H9 (cell line): ENCODE measurements at regions not wholly inside any gene's neighbourhood (a gene's known extent, or its start where the extent isn't known, plus 50 kb on each side); places are given as distances from the start of the nearest gene placed in this dataset.

Experiments
- DNase-seq: peaks from one replicate; pipeline ENCODE4 v3.0.0-alpha.2; 2017
- H2AFZ ChIP-seq: one replicate; pipeline ENCODE4 v1.6.1; 2013; ENCODE audit warnings: mild to moderate bottlenecking, low read length, control low read depth, moderate library complexity
- H2AK5ac ChIP-seq: 2 replicates; pipeline ENCODE4 v1.6.1; 2013; ENCODE audit warnings: low read length, control low read depth, mixed read lengths; ENCODE audit not compliant: insufficient read length
- H2BK120ac ChIP-seq: one replicate; pipeline ENCODE4 v1.6.1; 2013; ENCODE audit warnings: low read depth, mild to moderate bottlenecking, low read length, control low read depth, inconsistent platforms; ENCODE audit not compliant: poor library complexity, severe bottlenecking
- H2BK12ac ChIP-seq: 2 replicates; pipeline ENCODE4 v1.6.1; 2013; ENCODE audit warnings: low read length, control low read depth, mixed read lengths, low read depth; ENCODE audit not compliant: insufficient read length
- H2BK15ac ChIP-seq: 2 replicates; pipeline ENCODE4 v1.6.1; 2013; ENCODE audit warnings: low read depth, low read length, control low read depth
- H2BK20ac ChIP-seq: one replicate; pipeline ENCODE4 v1.6.1; 2013; ENCODE audit warnings: low read depth, mild to moderate bottlenecking, low read length, control low read depth, inconsistent platforms; ENCODE audit not compliant: poor library complexity, severe bottlenecking
- H2BK5ac ChIP-seq: 2 replicates; pipeline ENCODE4 v1.6.1; 2013; ENCODE audit warnings: low read length, control low read depth, mixed read lengths; ENCODE audit not compliant: insufficient read length
- H3K14ac ChIP-seq: 2 replicates; pipeline ENCODE4 v1.6.1; 2013; ENCODE audit warnings: low read length, control low read depth; ENCODE audit not compliant: insufficient read depth
- H3K18ac ChIP-seq: 2 replicates; pipeline ENCODE4 v1.6.1; 2013; ENCODE audit warnings: low read depth, mild to moderate bottlenecking, mixed read lengths, low read length, control low read depth; ENCODE audit not compliant: insufficient read length
- H3K23ac ChIP-seq: 2 replicates; pipeline ENCODE4 v1.6.1; 2013; ENCODE audit warnings: low read length, control low read depth, mixed read lengths, low read depth; ENCODE audit not compliant: insufficient read length
- H3K23me2 ChIP-seq: 2 replicates; pipeline ENCODE4 v1.6.1; 2013; ENCODE audit warnings: low read depth, mild to moderate bottlenecking, mixed read lengths, low read length, control low read depth; ENCODE audit not compliant: insufficient read length, poor library complexity, severe bottlenecking
- H3K27ac ChIP-seq: 2 replicates; pipeline ENCODE4 v1.5.1; 2013; ENCODE audit warnings: low read length, control low read depth, mixed read lengths, low read depth; ENCODE audit not compliant: insufficient read length
- H3K27me3 ChIP-seq: 2 replicates; pipeline ENCODE4 v1.6.1; 2013; ENCODE audit warnings: low read length, control low read depth, inconsistent platforms; ENCODE audit not compliant: insufficient read depth
- H3K4ac ChIP-seq: 2 replicates; pipeline ENCODE4 v1.6.1; 2013; ENCODE audit warnings: low read depth, mild to moderate bottlenecking, control low read depth, inconsistent platforms, low read length, moderate library complexity
- H3K4me1 ChIP-seq: 2 replicates; pipeline ENCODE4 v1.6.1; 2013; ENCODE audit warnings: low read length, control low read depth, inconsistent platforms; ENCODE audit not compliant: insufficient read depth
- H3K4me2 ChIP-seq: 2 replicates; pipeline ENCODE4 v1.6.1; 2013; ENCODE audit warnings: low read length, control low read depth, mixed read lengths; ENCODE audit not compliant: insufficient read length, insufficient read depth
- H3K56ac ChIP-seq: 2 replicates; pipeline ENCODE4 v1.6.1; 2013; ENCODE audit warnings: low read depth, mild to moderate bottlenecking, mixed read lengths, low read length, control low read depth; ENCODE audit not compliant: insufficient read length
- H3K79me1 ChIP-seq: 2 replicates; pipeline ENCODE4 v1.6.1; 2013; ENCODE audit warnings: low read depth, mild to moderate bottlenecking, moderate library complexity, low read length, control low read depth, inconsistent platforms; ENCODE audit not compliant: insufficient read depth, poor library complexity, severe bottlenecking
- H3K79me2 ChIP-seq: 2 replicates; pipeline ENCODE4 v1.6.1; 2013; ENCODE audit warnings: low read length, control low read depth, inconsistent platforms; ENCODE audit not compliant: insufficient read depth
- H3K9ac ChIP-seq: 2 replicates; pipeline ENCODE4 v1.6.1; 2013; ENCODE audit warnings: low read length, control low read depth, mixed read lengths; ENCODE audit not compliant: insufficient read length; ENCODE audit errors: extremely low read depth
- H3K9me3 ChIP-seq: one replicate; pipeline ENCODE4 v1.6.1; 2013; ENCODE audit warnings: low read depth, low read length, inconsistent platforms; ENCODE audit not compliant: control insufficient read depth
- H3T11ph ChIP-seq: one replicate; pipeline ENCODE4 v1.6.1; 2013; ENCODE audit warnings: mild to moderate bottlenecking, low read length, control low read depth, inconsistent platforms
- H4K20me1 ChIP-seq: one replicate; pipeline ENCODE4 v1.6.1; 2013; ENCODE audit not compliant: control insufficient read depth, insufficient read length, insufficient read depth
- H4K5ac ChIP-seq: 2 replicates; pipeline ENCODE4 v1.6.1; 2013; ENCODE audit warnings: low read depth, mild to moderate bottlenecking, mixed read lengths, low read length, control low read depth; ENCODE audit not compliant: insufficient read length
- H4K8ac ChIP-seq: replicated peaks from 2 replicates; pipeline ENCODE4 v1.6.1; 2013; ENCODE audit warnings: low read length, control low read depth, mixed read lengths, low read depth; ENCODE audit not compliant: insufficient read length
- H4K91ac ChIP-seq: 2 replicates; pipeline ENCODE4 v1.6.1; 2013; ENCODE audit warnings: low read depth, mild to moderate bottlenecking, moderate library complexity, mixed read lengths, low read length, control low read depth; ENCODE audit not compliant: insufficient read length
- H3K27ac Mint-ChIP-seq, 3 experiments: 2 replicates in 2 of 3; 3 replicates in 1 of 3; pipeline ENCODE4 v1.8.0; 2020 to 2021; ENCODE audit warnings: mixed read lengths in 3 of 3, mild to moderate bottlenecking in 1 of 3, moderate library complexity in 1 of 3
- H3K27me3 Mint-ChIP-seq: 2 replicates; pipeline ENCODE4 v1.8.0; 2021; ENCODE audit warnings: low read depth, mild to moderate bottlenecking, moderate library complexity, mixed read lengths
- H3K36me3 Mint-ChIP-seq, 3 experiments: 2 replicates in 2 of 3; 3 replicates in 1 of 3; pipeline ENCODE4 v1.8.0; 2020 to 2021; ENCODE audit warnings: low read depth in 3 of 3, mixed read lengths in 3 of 3; ENCODE audit not compliant: insufficient read depth in 1 of 3
- H3K4me1 Mint-ChIP-seq, 2 experiments: 2 replicates each; pipeline ENCODE4 v1.8.0; 2020; ENCODE audit warnings: mixed read lengths in 2 of 2
- H3K4me3 Mint-ChIP-seq, 2 experiments: 2 replicates in 1 of 2; 3 replicates in 1 of 2; pipeline ENCODE4 v1.8.0; 2020 to 2021; ENCODE audit warnings: mild to moderate bottlenecking in 2 of 2, mixed read lengths in 2 of 2, moderate library complexity in 1 of 2
- H3K9me3 Mint-ChIP-seq, 2 experiments: 2 replicates in 1 of 2; 3 replicates in 1 of 2; pipeline ENCODE4 v1.8.0; 2020; ENCODE audit warnings: mild to moderate bottlenecking in 2 of 2, mixed read lengths in 2 of 2, moderate library complexity in 1 of 2
- CTCF ChIP-seq: fragments of 200-600 bp; sonication (generic); conservative IDR thresholded peaks from 3 replicates; pipeline ENCODE4 v1.8.0; 2021; ENCODE audit warnings: antibody characterized with exemption, mild to moderate bottlenecking
- WGBS: extraction: QIAGEN DNeasy Blood & Tissue Kit; methylation state at CpG from one replicate; pipeline ENCODE4 v1.1.7; 2013; ENCODE audit warnings: missing lambda C conversion rate, low lambda C conversion rate, mixed read lengths; ENCODE audit not compliant: insufficient read length; ENCODE audit errors: extremely low coverage; 5-methylcytosine and 5-hydroxymethylcytosine counted together

GRCh38 chr16:49129935-49130334 is 151.7 kb downstream of the CBLN1 start:
- H2BK5ac ChIP-seq: no peak overlapping the region
- no peak overlapping the region for H4K5ac ChIP-seq
- no peak overlapping the region for H4K91ac ChIP-seq
- no peak overlapping the region for H3T11ph ChIP-seq
- no peak overlapping the region for H3K18ac ChIP-seq
- H2BK20ac ChIP-seq: no peak overlapping the region
- Mint-ChIP-seq H3K36me3 (no peaks in the 10 kb centered on the region), H3K4me1 (no peaks in the 10 kb centered on the region), H3K27me3 (peaks cover 11% of the 10 kb centered on the region), H3K27ac (no peak overlapping the region), H3K9me3 (peaks cover 0 to 3% of the 10 kb centered on the region in 2 experiments; a peak in 3 of 5 replicates), H3K4me3 (no peak overlapping the region)
- no peaks in the 10 kb centered on the region for H3K27me3 ChIP-seq
- H3K79me1 ChIP-seq: no peaks in the 10 kb centered on the region
- no peak for TF ChIP-seq CTCF
- H2BK15ac ChIP-seq: no peak overlapping the region
- H3K56ac ChIP-seq: no peak overlapping the region
- H4K8ac ChIP-seq: no peak overlapping the region
- H3K9me3 ChIP-seq: no peaks in the 10 kb centered on the region
- H3K4me1 ChIP-seq: no peaks in the 10 kb centered on the region
- H2AFZ ChIP-seq: no peak overlapping the region
- no peak overlapping the region for H3K4ac ChIP-seq
- WGBS: no CpG with 5 or more reads among the region's 1 CpG
- no peak for DNase-seq
- H3K27ac ChIP-seq: no peak overlapping the region
- no peak overlapping the region for H3K4me2 ChIP-seq
- H2BK120ac ChIP-seq: no peak overlapping the region
- H3K23me2 ChIP-seq: no peaks in the 10 kb centered on the region
- no peak overlapping the region for H3K9ac ChIP-seq
- no peak overlapping the region for H3K14ac ChIP-seq
- H4K20me1 ChIP-seq: no peaks in the 10 kb centered on the region
- no peaks in the 10 kb centered on the region for H3K79me2 ChIP-seq
- H2BK12ac ChIP-seq: no peak overlapping the region
- no peak overlapping the region for H3K23ac ChIP-seq
- no peak overlapping the region for H2AK5ac ChIP-seq
